Upper lobe of left lung (tissue), 4 donors: ENCODE measurements at regions not wholly inside any gene's neighbourhood (a gene's known extent, or its start where the extent isn't known, plus 50 kb on each side); places are given as distances from the start of the nearest gene placed in this dataset.

Source experiments
- CTCF ChIP-seq, 6 experiments: fragments of 450-650 bp in 4 of 6; fragments of 200-600 bp in 2 of 6; sonication (generic) in 2 of 6; IDR thresholded peaks; one replicate each; pipeline ENCODE4 v1.5.1; 2016 to 2019; ENCODE audit warnings: antibody characterized with exemption in 6 of 6
- EP300 ChIP-seq, 4 donors: sonication (generic); formaldehyde crosslinking; IDR thresholded peaks; one replicate each; pipeline ENCODE4 v1.5.1; 2017; ENCODE audit warnings: antibody characterized with exemption in 4 of 4, control low read depth in 2 of 4
- POLR2A ChIP-seq, 4 donors: fragments of 450-650 bp; IDR thresholded peaks; one replicate each; pipeline ENCODE4 v1.5.1; 2016 to 2017; ENCODE audit warnings: antibody characterized with exemption in 4 of 4, mild to moderate bottlenecking in 2 of 4
- POLR2AphosphoS5 ChIP-seq, 2 donors: sonication (generic); formaldehyde crosslinking; IDR thresholded peaks; one replicate each; pipeline ENCODE4 v1.5.1; 2017; ENCODE audit warnings: antibody characterized with exemption in 2 of 2

GRCh38 chrX:5724123-5724522 is 504.5 kb downstream of the NLGN4X start:
- TF ChIP-seq CTCF (IDR thresholded peaks at IDR 0.05) = no peak
- no peak for TF ChIP-seq POLR2AphosphoS5 (IDR thresholded peaks at IDR 0.05)
- no peak for TF ChIP-seq EP300 (IDR thresholded peaks at IDR 0.05)
- no peak for TF ChIP-seq POLR2A (IDR thresholded peaks at IDR 0.05)
